ENCODE measurements at regions not wholly inside any gene's neighbourhood (a gene's known extent, or its start where the extent isn't known, plus 50 kb on each side); places are given as distances from the start of the nearest gene placed in this dataset.

- no peak for TF ChIP-seq CTCF (IDR thresholded peaks at IDR 0.05; ENCODE audit: insufficient read depth, low read depth, low read length)
- CTCF ChIA-PET: no interaction called here
- no peaks in the 10 kb centered on the region for H3K27me3 ChIP-seq (ENCODE audit: control insufficient read depth, insufficient read depth, low read length)
- no peak overlapping the region for H3K4me3 ChIP-seq (ENCODE audit: low read depth, low read length)
- DNase-seq (ENCODE audit: low read depth): no peak
- no peaks in the 10 kb centered on the region for H3K36me3 ChIP-seq (ENCODE audit: control insufficient read depth, insufficient read depth, low read length)
- POLR2A ChIA-PET: no interaction called here
These were observed 1851.6 kb downstream of the TP53TG3F start for GRCh38 chr16:35310999-35311398.

GRCh38 chr16:35311475-35311874 is 1852.1 kb downstream of the TP53TG3F start:
- POLR2A ChIA-PET: no interaction called here
- DNase-seq (ENCODE audit: low read depth): no peak
- TF ChIP-seq CTCF (IDR thresholded peaks at IDR 0.05; ENCODE audit: insufficient read depth, low read depth, low read length): no peak

DNA sequence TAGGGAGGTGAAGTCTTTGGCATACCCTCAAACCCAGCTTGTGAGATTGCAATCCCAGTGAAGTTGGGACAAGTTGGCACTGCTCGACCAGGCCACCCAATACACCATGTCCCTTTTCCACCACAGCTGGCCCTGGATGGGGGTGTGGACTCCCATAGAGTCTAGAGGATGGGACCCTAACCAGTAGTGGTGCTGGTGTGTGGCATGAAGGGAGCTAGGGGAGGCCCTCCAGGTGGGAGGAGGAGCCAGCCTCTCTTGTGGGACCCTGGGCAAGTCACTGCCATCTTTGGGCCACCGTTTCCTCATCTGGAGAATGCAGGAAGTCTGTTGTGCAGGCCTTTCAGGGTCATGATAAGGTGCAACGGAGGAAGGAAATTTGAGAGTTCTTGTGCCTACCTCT is 1854.9 kb downstream of the TP53TG3F start:
- DNase-seq (ENCODE audit: low read depth): no peak

More at GRCh38 chr16:35311475-35311874, 1852.1 kb downstream of the TP53TG3F start:
- no peak overlapping the region for H3K4me3 ChIP-seq (ENCODE audit: low read depth, low read length)
- CTCF ChIA-PET: no interaction called here
- no peaks in the 10 kb centered on the region for H3K27me3 ChIP-seq (ENCODE audit: control insufficient read depth, insufficient read depth, low read length)
- no peaks in the 10 kb centered on the region for H3K36me3 ChIP-seq (ENCODE audit: control insufficient read depth, insufficient read depth, low read length)

DNA sequence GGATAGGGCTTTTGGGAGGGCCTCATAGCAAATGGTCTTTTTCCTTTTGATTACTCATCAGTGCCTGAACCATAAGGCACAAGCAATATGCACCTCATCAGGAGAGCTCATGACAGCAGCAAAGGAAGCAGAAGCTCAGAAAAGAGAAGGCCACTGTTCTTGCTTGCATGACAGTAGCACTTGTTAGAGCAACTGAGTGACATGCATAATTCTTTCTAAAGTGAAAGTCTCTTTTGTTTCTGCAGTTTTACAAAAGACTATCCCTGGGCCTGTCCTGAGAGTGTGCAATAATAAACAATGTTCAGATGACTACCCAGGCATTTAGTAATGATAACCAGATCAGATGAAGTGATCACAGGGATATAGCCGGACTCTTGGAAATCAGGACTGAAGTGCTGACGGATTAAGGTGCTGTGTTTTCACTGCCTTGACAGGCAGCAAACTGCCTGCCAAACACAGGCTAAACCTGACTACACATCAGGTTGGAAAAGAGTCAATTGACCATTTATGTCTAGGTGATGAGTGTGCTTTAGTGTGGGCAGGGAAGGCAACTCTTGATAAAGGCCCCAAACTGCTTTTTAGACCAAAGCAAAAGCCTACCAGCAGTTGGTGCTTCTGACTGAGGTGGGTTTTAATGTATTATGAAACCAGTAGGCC is 1860.3 kb downstream of the TP53TG3F start:
- Histone ChIP-seq H3K27me3 (ENCODE audit: control insufficient read depth, insufficient read depth, low read length) (no peaks in the 10 kb centered on the region), H3K4me3 (ENCODE audit: low read depth, low read length) (no peak overlapping the region), H3K36me3 (ENCODE audit: control insufficient read depth, insufficient read depth, low read length) (no peaks in the 10 kb centered on the region)
- no peak for TF ChIP-seq CTCF (IDR thresholded peaks at IDR 0.05; ENCODE audit: insufficient read depth, low read depth, low read length)
- POLR2A ChIA-PET: no interaction called here
- DNase-seq (ENCODE audit: low read depth): no peak
- CTCF ChIA-PET: no interaction called here

More for the DNA sequence above, 1854.9 kb downstream of the TP53TG3F start:
- H3K36me3 ChIP-seq (ENCODE audit: control insufficient read depth, insufficient read depth, low read length): no peaks in the 10 kb centered on the region
- H3K27me3 ChIP-seq (ENCODE audit: control insufficient read depth, insufficient read depth, low read length): no peaks in the 10 kb centered on the region
- ChIA-PET CTCF (no interaction called here), POLR2A (no interaction called here)
- TF ChIP-seq CTCF (IDR thresholded peaks at IDR 0.05; ENCODE audit: insufficient read depth, low read depth, low read length): no peak
- H3K4me3 ChIP-seq (ENCODE audit: low read depth, low read length): no peak overlapping the region

DNA sequence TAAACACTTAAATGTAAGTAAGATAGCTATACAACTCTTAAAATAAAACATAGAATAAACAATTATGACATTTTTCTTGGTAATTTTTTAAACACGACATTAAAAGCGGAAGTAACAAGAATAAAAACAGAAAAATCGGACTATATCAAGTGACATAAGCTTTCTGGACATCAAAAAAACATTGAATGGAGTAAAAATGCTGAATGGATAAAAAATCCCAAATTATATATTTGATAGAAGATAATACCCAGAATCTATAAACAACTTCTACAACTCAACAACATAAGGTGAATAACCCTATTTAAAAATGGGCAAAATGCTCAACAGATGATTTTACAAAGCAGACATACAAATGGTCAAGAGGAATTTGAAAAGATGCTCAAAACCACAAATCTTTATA is 1866.5 kb downstream of the TP53TG3F start:
- no peak for DNase-seq (ENCODE audit: low read depth)
- POLR2A ChIA-PET: no interaction called here
- H3K36me3 ChIP-seq (ENCODE audit: control insufficient read depth, insufficient read depth, low read length): no peaks in the 10 kb centered on the region
- no peak for TF ChIP-seq CTCF (IDR thresholded peaks at IDR 0.05; ENCODE audit: insufficient read depth, low read depth, low read length)
- no peaks in the 10 kb centered on the region for H3K27me3 ChIP-seq (ENCODE audit: control insufficient read depth, insufficient read depth, low read length)
- H3K4me3 ChIP-seq (ENCODE audit: low read depth, low read length): no peak overlapping the region
- CTCF ChIA-PET: no interaction called here
